Right lung (tissue), 2 donors: ENCODE measurements at regions not wholly inside any gene's neighbourhood (a gene's known extent, or its start where the extent isn't known, plus 50 kb on each side); places are given as distances from the start of the nearest gene placed in this dataset.

Source experiments
- DNase-seq, 2 donors: peaks; one replicate each; pipeline ENCODE4 v3.0.0-alpha.2; 2013

DNA sequence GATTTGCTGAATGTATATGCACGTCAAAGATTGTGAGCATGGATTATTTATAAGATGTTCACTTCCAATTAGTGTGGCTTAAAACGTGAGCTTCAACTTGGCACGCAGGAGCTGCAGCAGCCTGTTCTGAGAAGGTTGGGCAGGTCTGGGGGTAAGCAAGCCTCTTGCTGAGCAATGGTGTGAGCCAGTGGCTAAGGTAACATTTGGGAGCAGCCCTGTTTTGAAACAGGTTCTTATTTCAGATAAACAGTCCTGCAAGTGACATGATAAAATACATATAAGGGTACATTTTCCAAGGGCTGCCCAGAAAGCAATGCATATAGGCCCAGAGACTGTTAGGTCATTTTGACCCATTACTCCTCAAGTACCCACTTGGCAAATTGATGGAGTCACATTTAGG lies 415.3 kb downstream of the ZNF521 start:
- DNase-seq: no peak

DNA sequence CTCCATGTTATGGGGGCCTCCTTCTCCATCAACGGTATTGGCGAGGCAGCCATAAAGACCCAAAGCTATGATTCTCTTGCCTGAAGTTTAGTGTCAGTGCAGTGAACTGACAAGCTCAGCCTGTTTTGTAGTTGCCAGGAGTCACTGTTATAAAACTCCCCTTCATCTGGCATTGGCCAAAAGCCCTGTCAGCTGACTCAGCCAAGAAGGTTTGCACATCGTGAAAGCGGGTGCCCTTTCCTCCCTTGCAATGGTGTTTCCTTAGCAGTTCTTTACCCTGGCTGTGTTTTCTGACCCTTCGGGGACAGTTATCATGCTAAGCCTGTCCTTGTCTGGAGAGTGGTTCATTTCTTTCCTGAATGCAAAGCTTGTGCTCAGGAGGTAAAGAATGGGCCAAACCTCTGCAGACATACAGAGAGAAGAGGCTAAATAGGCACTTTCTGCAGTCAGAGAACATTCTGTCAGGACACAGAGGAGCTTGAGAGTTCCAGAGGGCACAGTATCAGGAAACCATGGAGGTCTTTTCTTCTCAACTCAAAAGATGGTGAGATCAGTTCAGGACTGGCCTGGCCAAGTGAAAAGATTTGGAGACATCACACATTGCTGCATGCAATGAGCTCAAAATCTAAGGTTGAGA lies 414.2 kb downstream of the ZNF521 start:
- DNase-seq: no peak

DNA sequence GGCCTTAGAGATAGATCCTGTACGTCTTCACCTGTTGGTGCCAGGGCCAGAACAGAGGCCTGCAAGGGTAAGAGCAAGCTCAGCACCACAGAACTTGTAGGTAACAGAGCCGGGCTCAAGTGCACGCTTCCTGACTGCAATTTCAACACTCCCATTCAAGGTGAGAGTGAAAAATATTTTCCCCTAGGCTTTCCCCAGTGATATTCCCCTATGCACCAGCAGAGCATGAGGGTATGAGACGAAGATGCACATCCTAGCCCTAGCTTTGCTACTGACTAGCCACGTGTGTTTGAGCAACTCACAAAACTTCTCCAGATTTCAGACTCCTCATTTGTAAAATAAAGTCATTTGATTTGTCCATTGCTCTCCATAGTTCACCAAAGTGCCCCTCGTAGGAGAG lies 411.6 kb downstream of the ZNF521 start:
- no peak for DNase-seq

DNA sequence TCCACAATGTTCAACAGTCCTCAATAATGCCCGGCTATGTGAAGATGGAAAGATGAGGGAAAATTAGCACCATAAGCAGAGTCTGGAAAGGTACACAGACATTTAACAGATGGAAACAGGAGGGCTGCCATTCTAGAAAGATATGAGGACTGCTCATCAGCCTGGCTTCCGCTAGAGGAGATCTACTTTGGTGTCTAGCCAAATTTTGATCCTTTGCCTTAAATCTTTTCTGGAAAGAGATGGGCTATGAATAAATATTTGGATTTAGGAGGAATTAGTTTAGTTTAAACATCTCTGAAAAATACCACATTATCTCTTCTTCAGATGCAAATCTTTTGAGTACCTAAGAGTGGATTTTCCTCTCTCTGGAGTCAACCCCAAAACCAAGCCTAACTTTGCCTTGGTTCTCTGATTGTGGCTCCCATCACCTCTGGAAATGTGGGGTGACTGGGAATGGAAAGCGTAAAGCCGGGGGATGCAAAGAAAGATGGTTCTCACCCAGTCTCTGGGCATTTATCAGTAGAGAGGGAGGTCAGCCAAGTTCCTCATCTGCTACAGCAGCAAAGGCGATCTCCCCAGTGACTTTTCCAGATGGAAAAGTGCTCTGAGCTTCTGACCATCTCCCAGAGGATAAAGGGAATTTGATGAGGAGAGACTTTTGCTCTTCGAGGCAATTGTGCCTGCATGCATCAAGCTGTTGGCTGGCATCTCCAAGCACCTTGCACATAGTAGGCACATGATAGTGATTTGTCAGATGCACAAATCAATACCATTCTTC lies 410.6 kb downstream of the ZNF521 start:
- DNase-seq: no peak

DNA sequence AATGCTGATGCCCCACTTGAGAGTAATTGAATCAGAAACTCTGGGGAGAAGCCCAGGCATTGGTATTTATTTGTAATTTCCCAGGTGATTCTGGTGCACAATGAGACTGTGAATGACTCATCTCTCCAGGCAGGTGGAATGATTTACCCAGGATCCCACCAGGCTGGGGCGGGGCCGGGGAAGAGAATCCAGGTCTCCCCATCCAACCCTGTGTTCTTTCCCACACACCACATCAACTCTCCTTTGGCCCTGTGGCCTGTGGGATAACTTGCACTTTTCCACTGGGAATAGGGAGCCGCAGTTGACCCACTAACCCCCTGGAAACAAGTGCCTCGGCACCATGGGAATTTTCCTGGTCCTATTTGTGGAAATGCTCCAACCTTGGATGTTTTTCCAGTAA lies 409.8 kb downstream of the ZNF521 start:
- DNase-seq: no peak

DNA sequence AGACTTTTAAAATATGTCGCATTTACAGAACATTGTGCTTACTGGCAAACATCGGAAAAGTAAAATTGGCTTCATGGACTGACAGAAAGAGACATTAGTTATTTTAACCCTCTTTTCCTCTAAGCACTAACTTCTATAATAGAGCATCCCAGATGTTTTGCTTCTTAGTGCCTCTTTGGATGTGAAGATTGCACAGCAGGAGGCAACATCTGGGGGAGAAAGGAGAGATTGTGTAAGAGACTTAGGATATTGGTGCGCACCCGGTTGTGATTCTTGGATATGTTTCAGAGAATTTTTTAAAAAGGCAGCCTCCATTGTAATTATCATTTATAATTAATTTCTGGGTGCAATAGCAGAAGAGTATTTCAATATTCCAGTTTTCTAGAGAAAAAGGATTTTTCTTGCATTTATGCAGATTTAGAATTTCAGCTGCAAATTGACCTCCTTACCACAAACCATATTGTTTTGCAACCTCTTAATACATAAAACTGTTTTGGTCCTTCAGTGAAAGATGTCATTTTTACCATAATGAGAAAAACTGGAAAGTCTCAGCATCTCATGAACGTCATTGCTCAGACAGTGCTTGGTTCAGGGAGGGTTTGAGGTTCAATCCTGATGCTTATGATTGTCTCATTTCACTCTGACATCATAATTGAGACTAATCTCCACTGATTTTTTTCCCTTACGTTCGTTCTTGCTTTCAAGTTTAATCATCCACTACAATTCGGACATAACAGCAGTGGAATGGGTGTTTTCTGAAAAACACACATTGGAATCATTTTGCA lies 404.3 kb downstream of the ZNF521 start:
- peak; percentile 41 to 60 for DNase-seq

DNA sequence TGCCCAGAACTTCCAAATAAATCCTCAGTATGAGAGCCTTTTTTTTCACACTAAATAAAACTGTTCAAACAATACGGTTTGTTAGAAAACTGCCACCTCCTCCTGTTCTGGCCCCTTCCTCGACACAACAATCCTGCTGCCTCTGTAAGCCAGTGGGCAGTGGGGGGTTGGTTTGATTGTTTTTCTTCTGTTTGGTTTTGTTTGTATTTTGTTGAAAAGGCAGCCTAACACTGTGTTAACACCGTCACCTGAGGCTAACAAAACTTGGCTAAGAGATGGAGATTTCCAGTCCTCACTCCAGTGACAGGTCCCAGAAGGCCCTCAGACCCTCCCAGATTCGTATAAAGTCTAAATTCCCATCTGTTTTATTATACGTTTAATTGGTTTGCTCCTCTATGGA lies 402.1 kb downstream of the ZNF521 start:
- no peak for DNase-seq

DNA sequence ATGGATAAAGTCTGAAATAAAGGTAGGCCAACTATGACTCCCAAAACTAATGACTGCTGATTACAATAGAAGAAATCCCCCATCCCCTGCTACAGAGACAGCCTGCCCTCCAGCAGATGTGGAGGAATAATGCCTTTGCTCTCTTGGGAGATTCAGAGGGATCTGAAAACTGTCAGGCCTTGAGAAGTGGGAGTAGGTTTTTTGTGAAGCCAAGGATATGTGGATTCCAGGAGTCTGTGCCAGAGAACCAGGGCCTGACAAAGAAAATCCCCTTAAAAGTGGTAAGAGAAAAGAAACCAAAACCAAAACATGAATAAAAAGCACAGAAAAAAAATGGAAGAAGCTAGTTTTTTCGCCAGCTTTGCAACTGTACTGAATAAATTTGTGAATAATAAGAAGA lies 397.6 kb downstream of the ZNF521 start:
- no peak for DNase-seq

DNA sequence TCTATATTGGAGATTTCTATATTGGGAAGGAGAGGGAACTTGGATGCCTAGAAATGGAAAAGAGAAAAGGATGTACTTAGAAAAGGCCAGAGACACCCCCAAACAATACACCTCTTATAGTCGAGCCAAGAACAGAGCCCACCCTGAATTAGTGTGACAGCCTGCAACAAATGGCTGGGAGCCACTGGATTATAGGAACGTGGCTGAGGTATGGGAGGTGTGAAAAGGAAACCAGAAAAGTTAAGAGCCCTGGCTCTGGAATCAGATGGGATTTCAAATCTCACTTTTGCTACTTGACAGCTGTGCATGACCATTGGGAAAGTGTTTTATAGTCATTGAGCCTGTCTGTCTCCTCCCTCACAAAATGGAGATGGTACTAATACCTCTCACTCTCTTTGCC lies 394.0 kb downstream of the ZNF521 start:
- no peak for DNase-seq

DNA sequence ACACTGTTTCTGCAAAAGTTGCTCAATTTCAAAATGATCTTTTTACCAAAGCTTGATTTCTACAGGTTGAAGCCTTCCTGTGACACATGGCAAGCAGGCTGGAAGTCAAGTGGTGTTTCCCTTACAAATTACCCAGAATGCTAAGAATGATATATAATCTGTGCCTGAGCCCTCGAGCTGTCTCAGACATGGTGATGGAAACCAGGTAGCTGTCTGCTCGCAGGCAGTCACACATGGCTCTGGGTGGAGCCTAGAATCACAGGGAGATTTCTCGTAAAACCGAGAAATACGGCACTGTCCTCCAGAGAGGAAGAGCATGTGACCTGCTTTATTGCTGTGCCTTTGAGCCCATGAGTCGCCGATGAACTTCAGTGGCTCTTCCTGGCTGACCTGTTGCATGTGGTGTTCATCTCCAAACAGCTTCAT lies 392.9 kb downstream of the ZNF521 start:
- DNase-seq: no peak

DNA sequence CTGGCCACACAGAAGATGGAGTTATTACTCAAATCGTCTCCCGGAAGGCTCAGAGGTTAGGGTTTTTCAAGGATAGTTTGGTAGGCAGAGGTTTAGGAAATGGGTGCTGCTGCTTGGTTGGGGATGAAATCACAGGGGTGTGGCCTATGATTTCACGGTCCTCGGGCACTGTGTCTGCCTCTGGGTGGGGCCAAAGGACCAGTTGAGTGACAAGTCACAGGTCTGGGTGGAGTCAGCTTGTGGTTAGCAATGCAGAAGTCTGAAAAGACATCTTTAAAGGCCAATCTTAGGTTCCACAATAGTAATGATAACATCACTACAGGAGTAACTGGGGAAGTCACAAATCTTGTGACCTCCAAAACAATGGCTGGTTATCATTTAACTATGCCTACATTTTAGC lies 387.8 kb downstream of the ZNF521 start:
- no peak for DNase-seq

DNA sequence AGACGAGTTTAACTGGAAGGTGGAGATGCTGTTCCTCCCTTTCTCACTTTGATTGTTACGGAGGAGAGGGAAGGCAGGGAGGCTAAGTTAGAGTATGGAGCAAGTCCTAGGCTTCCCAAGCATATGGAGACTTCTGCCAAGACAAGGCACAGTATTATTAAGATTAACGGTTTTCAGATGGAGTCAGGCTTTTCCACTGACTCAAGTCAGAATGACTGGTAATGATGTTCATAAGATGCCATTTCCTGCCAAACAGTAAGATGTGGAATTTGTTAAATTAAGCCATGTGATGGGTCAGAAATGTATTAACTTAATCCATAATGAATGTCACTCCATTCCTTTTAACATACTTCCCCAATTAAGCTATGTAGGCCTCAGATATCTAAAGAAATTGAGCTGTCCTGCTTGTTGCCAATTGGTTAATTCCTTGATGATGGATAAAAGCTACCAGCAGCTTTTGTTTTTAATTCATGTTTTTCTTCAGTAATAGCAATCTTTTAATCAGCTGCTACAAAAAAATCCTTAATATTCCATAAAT lies 383.7 kb downstream of the ZNF521 start:
- no peak for DNase-seq

DNA sequence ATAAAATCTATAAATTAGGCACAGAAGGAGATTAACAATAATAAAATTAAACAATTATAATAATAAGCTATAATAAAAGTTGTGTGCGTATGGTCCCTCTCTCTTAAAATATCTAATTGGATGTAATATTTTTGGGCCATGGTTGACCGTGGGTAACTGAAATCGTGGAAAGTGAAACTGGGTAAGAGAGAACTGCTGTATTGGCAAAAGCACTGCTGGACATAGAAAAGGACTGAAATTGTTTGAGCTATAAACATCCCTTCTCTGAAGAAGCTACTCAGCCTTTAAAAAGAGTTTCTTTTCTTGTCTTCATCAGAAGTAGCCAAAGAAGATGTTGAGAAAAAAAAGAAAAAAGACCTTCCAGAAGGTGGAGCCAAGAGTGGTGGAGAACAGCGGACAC lies 379.4 kb downstream of the ZNF521 start:
- DNase-seq: no peak

DNA sequence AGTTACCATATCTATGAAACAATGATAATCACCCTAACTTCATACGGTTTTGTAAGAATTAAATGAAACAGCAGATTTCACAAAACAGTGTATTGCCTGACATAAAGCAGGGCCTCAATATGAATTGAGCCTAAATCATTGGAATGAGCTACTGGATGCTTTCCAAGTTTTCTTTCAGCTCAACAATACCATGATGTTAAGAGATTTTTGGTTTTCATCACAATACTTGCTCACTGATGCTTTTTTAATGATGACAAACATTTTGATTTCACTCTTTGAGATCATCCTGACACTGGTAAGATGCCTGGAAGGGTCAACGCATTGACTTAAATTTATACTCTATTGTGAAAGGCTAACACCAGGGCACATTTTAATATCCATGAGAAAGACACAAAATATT lies 377.5 kb downstream of the ZNF521 start:
- peak; percentile 60 to 62 for DNase-seq

DNA sequence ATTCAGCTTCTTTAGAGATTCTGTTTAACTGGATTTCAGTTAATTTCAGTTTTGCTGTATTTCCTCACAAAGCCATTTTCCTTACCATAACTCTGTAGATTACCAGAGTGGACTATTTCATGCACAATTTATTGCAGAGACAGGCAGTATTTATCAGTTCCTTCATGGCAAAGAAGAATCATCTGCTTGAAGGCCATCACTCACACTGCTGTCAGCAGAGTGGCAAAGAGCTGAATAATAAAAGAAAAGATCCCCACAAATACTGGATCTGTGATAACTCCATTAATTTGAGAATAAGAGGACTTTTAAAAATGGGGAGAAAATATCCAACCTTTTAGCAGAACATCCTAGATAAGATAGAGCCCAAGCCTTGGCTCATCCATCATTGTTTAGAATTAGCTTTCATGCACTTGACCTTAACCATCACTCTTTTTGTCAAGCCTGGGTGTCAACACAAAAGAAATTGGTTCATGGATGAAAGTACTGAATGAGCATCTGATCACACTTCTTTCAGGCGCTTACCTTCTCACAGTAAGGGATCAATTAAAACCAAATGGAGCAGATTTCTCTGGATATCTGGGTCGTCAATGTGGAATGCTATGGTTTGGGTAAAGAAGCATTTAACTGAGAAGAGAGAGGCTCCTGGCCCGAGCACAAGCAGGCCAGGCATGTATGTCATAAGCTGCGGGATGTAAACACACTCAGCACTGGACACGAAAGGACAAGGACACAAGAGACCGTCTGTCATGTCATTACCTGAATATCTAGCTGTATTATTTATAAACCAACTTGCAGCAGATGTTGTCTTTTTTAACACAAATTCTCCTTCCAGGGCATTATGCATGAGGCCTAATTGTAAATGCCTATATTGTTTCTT lies 376.2 kb downstream of the ZNF521 start:
- DNase-seq: no peak

DNA sequence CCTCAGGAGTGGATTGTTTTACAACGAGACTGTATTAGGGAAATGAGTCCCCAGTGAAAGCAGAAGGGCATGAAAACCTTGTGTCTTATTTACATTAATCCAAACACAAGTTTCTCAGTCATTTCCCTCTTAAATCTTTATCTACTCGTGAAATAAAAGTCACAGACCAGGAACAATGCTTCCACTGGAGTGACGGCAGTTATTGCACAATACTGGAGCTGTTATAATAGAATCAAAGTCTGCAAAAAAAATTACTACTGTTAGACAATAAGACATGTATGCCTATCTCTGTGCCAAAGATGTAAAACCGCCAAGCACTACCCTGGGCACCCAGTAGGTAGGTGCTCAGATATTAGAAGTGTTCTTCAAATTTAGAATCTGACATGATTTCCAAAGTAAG lies 375.5 kb downstream of the ZNF521 start:
- no peak for DNase-seq

DNA sequence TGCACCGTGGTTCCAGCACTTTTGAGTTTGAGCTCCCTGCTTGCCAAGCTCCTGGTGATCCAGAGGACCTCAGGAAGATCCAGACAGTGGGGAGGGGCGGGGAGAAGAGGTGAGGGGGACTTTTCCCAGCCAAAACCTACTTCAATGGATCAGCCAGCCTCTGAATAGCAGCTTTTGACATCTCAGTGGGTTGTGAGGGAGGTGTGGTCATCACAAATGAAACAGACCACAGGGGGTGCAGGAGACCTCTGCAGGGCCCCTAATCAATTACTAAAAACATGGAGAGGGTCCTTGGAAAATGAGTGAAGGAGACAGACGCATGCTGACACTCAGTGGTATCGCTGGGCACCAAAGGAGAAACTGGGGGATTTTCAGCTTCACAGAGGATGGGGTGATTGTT lies 372.7 kb downstream of the ZNF521 start:
- DNase-seq: no peak

DNA sequence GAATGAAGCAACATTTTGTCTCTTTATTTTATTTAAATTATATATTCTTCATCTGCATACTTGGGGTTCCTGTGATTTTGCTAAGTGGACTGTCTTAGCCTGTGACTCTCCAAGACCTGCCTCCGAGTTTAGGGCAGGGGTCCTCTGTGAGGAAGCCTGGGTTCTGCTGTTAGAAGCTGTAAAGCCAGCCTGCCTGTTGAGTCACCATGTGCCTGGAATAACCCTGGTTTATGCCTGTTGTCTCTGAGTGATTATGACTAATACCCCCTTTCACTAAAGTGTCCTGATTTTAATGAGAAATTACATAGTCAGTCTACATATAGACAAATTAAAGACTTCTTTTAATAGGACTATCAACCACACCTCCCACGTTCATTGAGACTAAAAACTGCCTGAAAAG lies 369.1 kb downstream of the ZNF521 start:
- no peak for DNase-seq

DNA sequence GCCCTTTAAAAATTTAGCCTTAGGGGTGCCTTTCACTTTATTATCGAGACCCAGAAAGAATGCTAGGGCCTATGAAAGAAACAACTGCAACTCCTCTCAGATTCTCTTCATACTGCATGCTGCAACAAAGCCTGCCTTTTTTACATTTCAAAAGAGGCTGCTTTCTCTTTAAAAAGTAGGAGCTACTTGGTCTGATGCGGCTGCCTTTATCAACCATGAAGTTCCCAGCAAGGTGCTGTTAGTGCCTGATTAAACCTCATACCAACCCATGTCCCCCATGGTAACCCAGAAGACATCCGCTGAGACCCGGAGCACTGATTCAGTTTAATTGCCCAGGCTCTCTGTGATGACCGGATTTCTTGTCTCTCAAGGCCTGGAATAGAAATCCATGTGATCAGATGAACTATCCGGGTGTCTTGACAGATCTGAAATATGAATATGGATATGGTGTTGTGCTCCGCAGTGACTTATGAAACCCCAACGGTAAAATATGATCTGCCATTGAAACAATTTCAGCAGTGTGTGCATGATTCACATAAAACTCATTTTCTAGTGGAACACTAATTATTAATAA lies 368.3 kb downstream of the ZNF521 start:
- no peak for DNase-seq

DNA sequence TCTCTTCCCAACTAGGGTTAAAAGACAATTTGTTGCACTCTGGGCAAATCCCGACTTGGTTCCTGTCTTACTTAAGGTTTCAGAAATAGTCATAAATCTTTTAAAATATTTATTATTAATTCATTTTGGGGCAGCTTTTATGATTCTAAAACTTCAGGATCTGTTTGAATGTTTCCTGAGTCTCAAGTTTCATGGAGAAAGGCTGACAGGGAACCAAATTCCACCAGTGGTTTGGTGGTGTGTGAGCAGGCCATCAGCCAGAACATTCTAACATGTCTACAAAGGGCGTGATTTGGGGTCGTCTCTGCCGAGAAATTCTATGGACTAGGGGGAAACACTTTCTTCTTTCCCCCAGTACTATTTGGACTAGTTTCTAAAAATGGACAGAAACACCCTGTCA lies 366.4 kb downstream of the ZNF521 start:
- no peak for DNase-seq

DNA sequence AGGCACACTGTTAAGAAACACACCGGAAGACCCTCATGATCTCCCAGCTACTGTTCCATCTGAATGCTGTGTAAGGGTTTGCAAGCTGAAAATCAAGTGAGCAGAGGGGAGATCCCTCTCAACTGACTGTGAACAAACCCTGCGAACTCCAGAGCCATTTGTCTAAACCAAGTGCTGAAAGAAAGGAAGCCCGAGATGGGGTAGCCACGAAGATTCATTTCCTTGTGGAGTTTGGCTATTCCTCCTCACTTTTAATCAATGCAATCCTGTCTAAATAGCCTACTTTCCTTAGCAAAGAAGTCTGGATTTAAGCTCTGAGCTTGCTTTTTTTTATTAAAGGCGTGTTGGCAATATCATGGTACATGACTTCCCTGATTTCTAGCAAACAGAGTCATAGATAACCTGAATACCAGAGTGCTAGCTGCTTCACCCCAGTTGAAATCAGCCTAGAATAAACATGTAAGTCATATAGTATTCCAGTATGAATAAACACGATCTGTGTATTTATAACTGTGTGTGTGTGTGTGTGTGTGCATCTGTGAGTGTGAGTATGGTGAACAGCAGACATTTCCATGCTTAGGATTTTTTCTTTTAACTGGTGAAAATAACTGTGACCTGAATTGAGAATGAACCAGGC lies 365.2 kb downstream of the ZNF521 start:
- DNase-seq: no peak
